GM23338 (cell line): ENCODE measurements at regions not wholly inside any gene's neighbourhood (a gene's known extent, or its start where the extent isn't known, plus 50 kb on each side); places are given as distances from the start of the nearest gene placed in this dataset.
A peak's percentile ranks its signal among the peaks of the same experiment; 100 is the strongest.

ENCODE experiments used
- ATAC-seq: fragments of 200-7000 bp; cut with Tn5 transposase; 3 replicates; pipeline ENCODE4 v1.9.1; 2020
- DNase-seq: peaks from one replicate; pipeline ENCODE4 v3.0.0-alpha.2; 2015; ENCODE audit warnings: low spot score
- H2AFZ ChIP-seq: fragments of 200-600 bp; sonication (generic); 2 replicates; pipeline ENCODE4 v1.8.0; 2016; ENCODE audit warnings: antibody characterized with exemption, mild to moderate bottlenecking, moderate library complexity
- H3F3A ChIP-seq: fragments of 200-600 bp; sonication (generic); replicated peaks from 2 replicates; pipeline ENCODE4 v1.8.0; 2017; ENCODE audit warnings: antibody characterized with exemption, mixed run types, low read depth
- H3K27ac ChIP-seq: fragments of 200-600 bp; sonication (generic); 2 replicates; pipeline ENCODE4 v1.6.1; 2016; ENCODE audit warnings: low read depth
- H3K27me3 ChIP-seq: fragments of 200-600 bp; sonication (generic); 2 replicates; pipeline ENCODE4 v1.8.0; 2016; ENCODE audit warnings: mild to moderate bottlenecking, mixed run types, moderate library complexity; ENCODE audit not compliant: insufficient read depth
- H3K36me3 ChIP-seq: fragments of 200-600 bp; sonication (generic); 2 replicates; pipeline ENCODE4 v1.8.0; 2016; ENCODE audit warnings: mild to moderate bottlenecking; ENCODE audit not compliant: insufficient read depth
- H3K4me1 ChIP-seq: fragments of 200-600 bp; sonication (generic); 2 replicates; pipeline ENCODE4 v1.8.0; 2016; ENCODE audit warnings: mild to moderate bottlenecking, moderate library complexity; ENCODE audit not compliant: insufficient read depth
- H3K4me2 ChIP-seq: fragments of 200-600 bp; sonication (generic); 2 replicates; pipeline ENCODE4 v1.7.1; 2017; ENCODE audit warnings: mixed run types
- H3K4me3 ChIP-seq: fragments of 200-600 bp; sonication (generic); 2 replicates; pipeline ENCODE4 v1.6.1; 2016; ENCODE audit warnings: mixed run types
- H3K79me2 ChIP-seq: fragments of 200-600 bp; sonication (generic); replicated peaks from 2 replicates; pipeline ENCODE4 v1.8.0; 2017; ENCODE audit warnings: mild to moderate bottlenecking; ENCODE audit not compliant: insufficient read depth
- H3K9me2 ChIP-seq: fragments of 200-600 bp; sonication (generic); 2 replicates; pipeline ENCODE4 v1.8.0; 2017; ENCODE audit not compliant: insufficient read depth
- H4K20me1 ChIP-seq: fragments of 200-600 bp; sonication (generic); replicated peaks from 2 replicates; pipeline ENCODE4 v1.8.0; 2017; ENCODE audit warnings: mild to moderate bottlenecking; ENCODE audit not compliant: insufficient read depth
- H3K27ac Mint-ChIP-seq: 2 replicates; pipeline ENCODE4 v1.8.0; 2020; ENCODE audit warnings: inconsistent platforms, mild to moderate bottlenecking, moderate library complexity, mixed read lengths
- H3K27me3 Mint-ChIP-seq: 3 replicates; pipeline ENCODE4 v1.8.0; 2022; ENCODE audit warnings: low read depth, mild to moderate bottlenecking, moderate library complexity, mixed read lengths, inconsistent platforms; ENCODE audit not compliant: insufficient read depth, poor library complexity
- H3K36me3 Mint-ChIP-seq: 3 replicates; pipeline ENCODE4 v1.8.0; 2021; ENCODE audit warnings: low read depth, mild to moderate bottlenecking, inconsistent platforms, moderate library complexity, mixed read lengths
- H3K4me1 Mint-ChIP-seq: 3 replicates; pipeline ENCODE4 v1.8.0; 2020; ENCODE audit warnings: mild to moderate bottlenecking, inconsistent platforms, mixed read lengths
- H3K4me3 Mint-ChIP-seq: 3 replicates; pipeline ENCODE4 v1.8.0; 2021; ENCODE audit warnings: moderate library complexity, mild to moderate bottlenecking, inconsistent platforms, mixed read lengths
- H3K9me3 Mint-ChIP-seq: 3 replicates; pipeline ENCODE4 v1.8.0; 2020; ENCODE audit warnings: moderate library complexity, mild to moderate bottlenecking, inconsistent platforms, mixed read lengths
- EZH2phosphoT487 ChIP-seq: fragments of 200-600 bp; sonication (generic); IDR thresholded peaks from one replicate; pipeline ENCODE4 v1.8.1; 2018; ENCODE audit warnings: antibody characterized with exemption; ENCODE audit not compliant: unreplicated experiment
- NANOG ChIP-seq: IDR thresholded peaks from 2 replicates; pipeline ENCODE4 v1.6.1; 2016; ENCODE audit warnings: antibody characterized with exemption, borderline replicate concordance
- POLR2AphosphoS5 ChIP-seq: IDR thresholded peaks from 2 replicates; pipeline ENCODE4 v1.6.1; 2016; ENCODE audit warnings: antibody characterized with exemption, low read depth
- ZNF114 ChIP-seq: fragments of 250-450 bp; sonication (Bioruptor Pico); IDR thresholded peaks from 2 replicates; pipeline ENCODE4 v1.5.0; 2020; ENCODE audit warnings: mild to moderate bottlenecking, moderate library complexity
- ZNF331 ChIP-seq: fragments of 250-450 bp; sonication (Bioruptor Pico); IDR thresholded peaks from 2 replicates; pipeline ENCODE4 v1.5.0; 2020; ENCODE audit warnings: low read depth, mild to moderate bottlenecking, moderate library complexity
- ZNF462 ChIP-seq: fragments of 250-450 bp; sonication (Bioruptor Pico); IDR thresholded peaks from 2 replicates; pipeline ENCODE4 v1.5.0; 2020; ENCODE audit warnings: mild to moderate bottlenecking, moderate library complexity

DNA sequence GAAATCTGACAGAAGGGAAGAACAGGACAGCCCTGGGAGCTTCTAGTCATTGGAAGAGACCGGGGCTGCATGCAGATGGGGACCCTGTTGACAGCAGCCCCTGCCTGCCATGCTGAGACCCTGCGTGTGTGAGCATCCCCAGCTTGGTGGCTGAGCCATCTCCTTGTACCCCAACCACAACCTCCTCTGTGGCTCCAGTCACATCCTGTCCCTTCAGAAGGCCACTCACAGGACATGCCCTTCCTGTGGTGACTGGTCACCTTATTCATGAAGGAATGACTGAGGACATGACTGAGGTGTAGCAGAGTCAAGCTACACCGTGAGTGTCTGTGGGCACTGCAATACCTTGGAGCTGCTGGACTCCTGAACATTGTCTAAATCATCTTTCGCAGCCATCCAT lies 141.8 kb upstream of the ERRFI1 start:
- Mint-ChIP-seq H3K36me3 (no peaks in the 10 kb centered on the region; the same call in 1 of the 3 replicates), H3K27ac (peak overlapping the region; percentile 93), H3K27me3 (peaks cover 15% of the 10 kb centered on the region), H3K4me1 (peaks cover 38% of the 10 kb centered on the region), H3K9me3 (no peaks in the 10 kb centered on the region), H3K4me3 (no peak overlapping the region)
- no peaks in the 10 kb centered on the region for H3K36me3 ChIP-seq
- no peak overlapping the region for H2AFZ ChIP-seq
- no peak overlapping the region for H3K4me3 ChIP-seq
- no peaks in the 10 kb centered on the region for H3K79me2 ChIP-seq
- TF ChIP-seq ZNF114 (CRISPR knock-in tag) (no peak), NANOG (no peak), ZNF462 (CRISPR knock-in tag) (no peak)
- DNase-seq (no peak), ATAC-seq (no peak)
- H4K20me1 ChIP-seq = no peaks in the 10 kb centered on the region
- H3K27me3 ChIP-seq = no peaks in the 10 kb centered on the region
- H3K4me2 ChIP-seq = 0 out of 2 replicates have a peak overlapping the region, but pooled peaks have one; percentile 49
- H3K27ac ChIP-seq = peak overlapping the region; percentile 95
- H3K9me2 ChIP-seq = 0 out of 2 replicates have a peak, but pooled peaks cover 8% of the 10 kb centered on the region
- H3K4me1 ChIP-seq = peaks cover 29% of the 10 kb centered on the region
- H3F3A ChIP-seq = peaks cover 8% of the 10 kb centered on the region

DNA sequence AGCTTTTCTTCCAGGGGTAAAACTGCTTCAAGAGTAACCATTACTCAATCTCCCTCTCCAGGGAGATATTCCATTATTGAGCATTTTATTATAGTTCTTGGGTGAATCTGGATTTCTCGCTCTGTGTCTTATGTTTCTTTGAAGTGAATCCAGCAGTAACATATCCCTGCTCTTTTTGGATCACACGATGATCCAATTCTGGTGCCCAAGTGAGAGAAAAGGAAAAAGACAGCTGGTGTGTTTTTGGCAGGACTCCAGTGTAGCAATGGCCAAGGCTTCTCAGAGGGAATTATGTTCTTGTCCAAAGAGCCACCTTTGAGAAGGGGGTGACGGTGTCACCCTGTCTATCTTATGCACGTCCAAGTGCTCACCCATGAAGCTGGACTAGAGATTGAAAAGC lies 140.3 kb upstream of the ERRFI1 start:
- H2AFZ ChIP-seq = peak overlapping the region; percentile 72; the same call in 1 of the 2 replicates
- TF ChIP-seq ZNF331 (CRISPR knock-in tag) (no peak), POLR2AphosphoS5 (no peak), EZH2phosphoT487 (no peak)
- ATAC-seq (no peak), DNase-seq (no peak)
- H3K27me3 ChIP-seq = no peaks in the 10 kb centered on the region
- Mint-ChIP-seq H3K9me3 (no peaks in the 10 kb centered on the region; the same call in 2 of the 3 replicates), H3K4me1 (peaks cover 38% of the 10 kb centered on the region), H3K27ac (peak overlapping the region; percentile 93), H3K36me3 (peaks cover 3% of the 10 kb centered on the region), H3K4me3 (no peak overlapping the region; the same call in 2 of the 3 replicates), H3K27me3 (peaks cover 20% of the 10 kb centered on the region)
- no peaks in the 10 kb centered on the region for H4K20me1 ChIP-seq
- H3K4me2 ChIP-seq = peak overlapping the region; percentile 30
- no peak overlapping the region for H3K4me3 ChIP-seq
- H3K79me2 ChIP-seq = no peaks in the 10 kb centered on the region
- H3K27ac ChIP-seq = peak overlapping the region; percentile 95
- H3K4me1 ChIP-seq = peaks cover 29% of the 10 kb centered on the region
- no peaks in the 10 kb centered on the region for H3K36me3 ChIP-seq
- peaks cover 8% of the 10 kb centered on the region for H3F3A ChIP-seq
- H3K9me2 ChIP-seq = peaks cover 8% of the 10 kb centered on the region; the same call in 1 of the 2 replicates
